Progenitor cell of endocrine pancreas (in vitro differentiated cells): ENCODE measurements at regions not wholly inside any gene's neighbourhood (a gene's known extent, or its start where the extent isn't known, plus 50 kb on each side); places are given as distances from the start of the nearest gene placed in this dataset.
A peak's percentile ranks its signal among the peaks of the same experiment; 100 is the strongest.

ENCODE experiments used
- DNase-seq: peaks from one replicate; pipeline ENCODE4 v3.0.0; 2021; ENCODE audit warnings: low spot score; ENCODE audit not compliant: unreplicated experiment
- H3K27ac Mint-ChIP-seq: 2 replicates; pipeline ENCODE4 v1.8.0; 2021; ENCODE audit warnings: mild to moderate bottlenecking, moderate library complexity, mixed read lengths
- H3K27me3 Mint-ChIP-seq: 2 replicates; pipeline ENCODE4 v1.8.0; 2021; ENCODE audit warnings: mixed read lengths
- H3K36me3 Mint-ChIP-seq: 2 replicates; pipeline ENCODE4 v1.8.0; 2022; ENCODE audit warnings: mixed read lengths; ENCODE audit not compliant: insufficient read depth
- H3K4me1 Mint-ChIP-seq: 2 replicates; pipeline ENCODE4 v1.8.0; 2021; ENCODE audit warnings: low read depth, mixed read lengths
- H3K4me3 Mint-ChIP-seq: 2 replicates; pipeline ENCODE4 v1.8.0; 2021; ENCODE audit warnings: low read depth, mild to moderate bottlenecking, moderate library complexity, mixed read lengths
- H3K9me3 Mint-ChIP-seq: 2 replicates; pipeline ENCODE4 v1.8.0; 2021; ENCODE audit warnings: low read depth, mixed read lengths
- TF ChIP-seq, protein P1 (sequence below): fragments of 200-600 bp; sonication (generic); IDR thresholded peaks from one replicate; pipeline ENCODE4 v1.5.0; 2021; ENCODE audit warnings: antibody characterized with exemption, mild to moderate bottlenecking; ENCODE audit not compliant: unreplicated experiment

DNA sequence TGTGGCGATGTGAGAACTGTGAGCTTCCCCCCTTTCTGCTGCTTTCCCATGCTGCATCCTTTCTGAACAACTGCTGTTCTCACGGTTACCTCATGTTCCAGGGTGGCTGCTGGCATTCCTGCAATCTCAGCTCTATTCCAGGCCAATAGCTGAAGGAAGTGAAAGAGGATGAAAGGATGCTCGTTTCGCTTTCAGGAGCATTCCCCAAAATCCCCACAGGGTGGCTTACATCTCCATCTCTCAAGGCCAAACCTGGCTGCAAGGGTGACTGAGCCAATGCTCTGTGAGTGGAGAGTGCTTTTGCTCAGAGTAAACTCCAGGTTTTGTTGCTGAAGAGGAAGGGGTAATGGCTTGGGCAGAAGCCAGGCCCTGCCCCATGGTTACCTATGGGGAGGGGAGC, 848.2 kb downstream of the BRD1 start:
- TF ChIP-seq, protein P1, sequence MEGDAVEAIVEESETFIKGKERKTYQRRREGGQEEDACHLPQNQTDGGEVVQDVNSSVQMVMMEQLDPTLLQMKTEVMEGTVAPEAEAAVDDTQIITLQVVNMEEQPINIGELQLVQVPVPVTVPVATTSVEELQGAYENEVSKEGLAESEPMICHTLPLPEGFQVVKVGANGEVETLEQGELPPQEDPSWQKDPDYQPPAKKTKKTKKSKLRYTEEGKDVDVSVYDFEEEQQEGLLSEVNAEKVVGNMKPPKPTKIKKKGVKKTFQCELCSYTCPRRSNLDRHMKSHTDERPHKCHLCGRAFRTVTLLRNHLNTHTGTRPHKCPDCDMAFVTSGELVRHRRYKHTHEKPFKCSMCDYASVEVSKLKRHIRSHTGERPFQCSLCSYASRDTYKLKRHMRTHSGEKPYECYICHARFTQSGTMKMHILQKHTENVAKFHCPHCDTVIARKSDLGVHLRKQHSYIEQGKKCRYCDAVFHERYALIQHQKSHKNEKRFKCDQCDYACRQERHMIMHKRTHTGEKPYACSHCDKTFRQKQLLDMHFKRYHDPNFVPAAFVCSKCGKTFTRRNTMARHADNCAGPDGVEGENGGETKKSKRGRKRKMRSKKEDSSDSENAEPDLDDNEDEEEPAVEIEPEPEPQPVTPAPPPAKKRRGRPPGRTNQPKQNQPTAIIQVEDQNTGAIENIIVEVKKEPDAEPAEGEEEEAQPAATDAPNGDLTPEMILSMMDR: no peak
- no peaks in the 10 kb centered on the region for H3K36me3 Mint-ChIP-seq
- H3K9me3 Mint-ChIP-seq: peaks cover 3% of the 10 kb centered on the region
- no peak overlapping the region for H3K4me3 Mint-ChIP-seq
- no peaks in the 10 kb centered on the region for H3K4me1 Mint-ChIP-seq
- no peak for DNase-seq
- H3K27ac Mint-ChIP-seq: no peak overlapping the region
- peaks cover 37% of the 10 kb centered on the region for H3K27me3 Mint-ChIP-seq

DNA sequence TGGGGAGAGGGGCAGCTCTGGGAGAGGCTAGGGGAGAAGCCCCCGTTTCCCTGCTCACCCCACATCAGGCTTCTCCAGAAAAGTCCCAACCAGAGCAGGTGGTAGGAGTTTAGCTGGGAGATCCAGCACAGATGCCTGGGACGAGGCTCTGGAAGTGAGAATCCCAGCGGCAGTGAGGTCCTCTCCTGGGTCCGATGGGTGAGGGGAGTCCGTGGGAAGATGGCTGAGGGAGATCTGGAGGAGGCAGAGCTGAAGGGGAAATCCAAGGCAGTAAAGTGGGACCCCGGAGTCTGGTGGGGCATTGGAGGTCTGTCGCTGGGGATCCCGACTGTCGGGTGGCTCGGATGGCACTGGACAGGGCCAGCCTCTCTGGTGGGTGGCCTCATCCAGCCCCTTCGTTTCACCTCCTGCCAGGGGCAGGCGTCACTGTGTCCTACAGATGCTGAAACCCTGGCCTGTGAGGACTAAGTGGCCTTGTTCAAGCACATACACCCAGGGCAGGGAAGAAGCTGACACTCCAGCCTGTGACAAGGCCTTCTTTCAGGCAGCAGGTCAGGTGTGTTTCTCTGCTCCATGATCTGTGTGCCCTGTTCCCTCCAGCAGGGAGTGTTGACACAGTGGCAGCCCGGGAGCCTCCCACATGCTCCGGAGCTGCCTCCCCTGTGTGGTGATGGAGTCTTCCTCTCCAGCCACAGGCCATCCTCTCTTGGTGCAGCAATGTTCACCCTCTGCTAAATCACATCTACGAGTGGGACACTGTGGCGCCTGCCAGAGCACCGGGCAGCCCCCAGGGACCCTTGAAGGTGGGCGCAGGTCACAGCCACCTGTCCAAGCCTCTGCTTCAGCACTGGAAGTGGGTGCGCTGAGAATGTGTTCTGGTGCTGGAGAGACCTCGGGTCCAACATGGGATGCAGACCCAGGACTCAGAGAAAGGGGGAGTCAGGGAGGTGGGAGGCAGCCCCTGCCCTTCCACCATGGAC, 850.8 kb downstream of the BRD1 start:
- TF ChIP-seq, protein P1: no peak

DNA sequence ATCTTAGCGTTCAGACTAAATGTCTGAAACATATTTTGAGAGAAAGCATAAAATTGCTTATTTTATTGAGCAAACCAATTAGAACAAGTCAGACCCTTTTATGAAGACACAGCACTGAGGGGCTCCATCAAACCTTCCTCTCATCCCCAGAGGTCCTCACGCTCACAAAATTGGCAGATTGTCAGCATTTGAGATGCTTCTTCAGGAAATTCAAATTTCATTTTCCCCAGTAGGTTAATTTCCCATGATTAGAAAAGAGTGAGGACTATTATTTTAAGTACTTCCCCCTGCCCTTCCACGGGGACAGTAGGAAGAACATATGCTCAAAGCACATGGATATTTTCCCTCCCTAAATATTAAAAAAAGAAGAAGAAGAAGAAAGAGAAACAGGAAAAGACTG, 851.8 kb downstream of the BRD1 start:
- peaks cover 41% of the 10 kb centered on the region for H3K27me3 Mint-ChIP-seq
- no peak overlapping the region for H3K4me3 Mint-ChIP-seq
- TF ChIP-seq, protein P1: no peak
- no peaks in the 10 kb centered on the region for H3K36me3 Mint-ChIP-seq
- DNase-seq: no peak
- no peak overlapping the region for H3K27ac Mint-ChIP-seq
- peaks cover 3% of the 10 kb centered on the region for H3K9me3 Mint-ChIP-seq
- no peaks in the 10 kb centered on the region for H3K4me1 Mint-ChIP-seq

More for the DNA sequence above, 850.8 kb downstream of the BRD1 start:
- Mint-ChIP-seq H3K4me3 (no peak overlapping the region), H3K27me3 (peaks cover 41% of the 10 kb centered on the region), H3K9me3 (peaks cover 3% of the 10 kb centered on the region), H3K36me3 (no peaks in the 10 kb centered on the region), H3K4me1 (no peaks in the 10 kb centered on the region), H3K27ac (no peak overlapping the region)
- no peak for DNase-seq

DNA sequence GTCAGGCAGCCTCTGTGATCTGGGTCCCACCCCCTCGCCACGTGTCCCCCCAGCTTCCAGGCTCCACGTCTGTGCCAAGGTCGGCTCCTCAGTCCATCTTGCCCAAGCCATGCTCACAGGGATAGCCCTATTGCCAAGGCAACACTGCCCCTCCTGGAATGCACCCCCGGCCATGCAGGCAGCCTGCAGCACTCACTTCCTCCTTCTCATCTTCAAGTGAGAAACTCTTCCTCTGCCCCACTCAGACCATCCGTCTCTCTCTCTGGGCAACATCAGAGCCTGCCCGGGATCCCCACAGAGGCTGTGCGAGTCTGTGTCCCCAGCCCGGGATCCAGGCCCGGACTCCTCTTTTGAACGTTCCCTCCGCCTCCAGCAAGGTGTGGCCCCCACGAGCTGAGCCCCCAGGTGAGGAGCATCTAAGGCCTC, 852.3 kb downstream of the BRD1 start:
- Mint-ChIP-seq H3K4me1 (no peaks in the 10 kb centered on the region), H3K36me3 (no peaks in the 10 kb centered on the region), H3K9me3 (peaks cover 6% of the 10 kb centered on the region), H3K27me3 (peaks cover 35% of the 10 kb centered on the region), H3K4me3 (no peak overlapping the region), H3K27ac (peak overlapping the region; percentile 46)
- no peak for DNase-seq
- TF ChIP-seq, protein P1: no peak

DNA sequence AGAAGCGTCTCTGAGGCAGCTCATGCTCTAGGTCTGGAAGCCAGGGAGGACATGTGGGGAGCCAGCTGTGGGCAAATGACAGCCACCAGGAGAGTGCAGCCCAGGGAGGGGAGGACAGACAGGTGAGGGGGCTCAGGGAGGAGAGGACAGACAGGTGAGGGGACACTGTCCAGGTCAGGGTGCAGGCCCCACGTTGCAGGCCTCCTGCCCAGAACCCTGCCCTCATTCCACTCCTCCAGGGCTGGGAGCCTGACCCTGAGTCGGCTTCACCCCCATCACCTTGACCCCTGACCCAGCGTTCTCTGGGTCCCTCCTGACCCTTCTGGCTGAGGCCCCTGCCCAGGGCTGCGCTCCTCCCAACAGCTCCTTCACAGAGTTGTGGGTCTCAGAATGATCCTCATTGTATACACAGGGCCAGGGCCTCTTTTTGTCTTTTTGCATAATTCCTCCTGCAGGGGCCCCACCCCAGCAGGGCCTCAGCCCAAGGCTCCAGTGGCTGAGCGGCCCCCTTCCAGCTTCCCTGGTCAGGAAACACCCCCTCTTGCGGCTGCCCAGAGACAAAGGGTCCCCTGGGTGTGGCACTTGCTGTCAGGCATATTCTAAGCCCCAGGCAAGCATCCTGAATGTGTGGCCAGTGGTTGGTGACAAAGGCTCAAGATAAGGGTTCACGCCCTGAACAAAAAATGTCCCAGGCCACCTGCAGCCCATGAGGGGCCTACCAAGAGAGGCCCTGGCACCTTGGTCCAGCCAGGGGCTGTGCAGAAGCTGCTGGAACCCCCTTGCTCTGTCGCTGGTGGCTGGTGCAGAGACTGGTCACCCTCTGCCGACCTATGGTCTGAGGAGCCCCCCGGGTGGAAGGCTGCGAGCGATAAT, 853.0 kb downstream of the BRD1 start:
- Mint-ChIP-seq H3K9me3 (peaks cover 6% of the 10 kb centered on the region), H3K27ac (no peak overlapping the region)
- no peak for DNase-seq

More for the DNA sequence above, 853.0 kb downstream of the BRD1 start:
- no peak overlapping the region for H3K4me3 Mint-ChIP-seq
- H3K4me1 Mint-ChIP-seq: no peaks in the 10 kb centered on the region
- TF ChIP-seq, protein P1: no peak
- H3K36me3 Mint-ChIP-seq: no peaks in the 10 kb centered on the region
- H3K27me3 Mint-ChIP-seq: peaks cover 32% of the 10 kb centered on the region
